A549 (cell line): ENCODE measurements at regions not wholly inside any gene's neighbourhood (a gene's known extent, or its start where the extent isn't known, plus 50 kb on each side); places are given as distances from the start of the nearest gene placed in this dataset.

Experiments
- CTCF ChIP-seq: fragments of >200 bp; sonication (Bioruptor Twin); formaldehyde crosslinking; IDR thresholded peaks from 3 replicates; pipeline ENCODE4 v1.5.1; 2016
- ELK1 ChIP-seq: fragments of 150-350 bp; IDR thresholded peaks from 2 replicates; pipeline ENCODE4 v1.6.1; 2014; ENCODE audit warnings: low read depth, mild to moderate bottlenecking, low read length
- EP300 ChIP-seq, 2 experiments: fragments of >200 bp; sonication (Bioruptor Twin); formaldehyde crosslinking; IDR thresholded peaks; 2 replicates in 1 of 2; 3 replicates in 1 of 2; pipeline ENCODE4 v1.6.1; 2016 to 2017
- HDAC2 ChIP-seq: fragments of 200-600 bp; sonication (generic); IDR thresholded peaks from 2 replicates; pipeline ENCODE4 v1.6.1; 2016
- HOXA7 ChIP-seq: fragments of 250-450 bp; sonication (Bioruptor Pico); IDR thresholded peaks from 2 replicates; pipeline ENCODE4 v1.5.0; 2020; ENCODE audit warnings: mild to moderate bottlenecking, moderate library complexity
- MAFK ChIP-seq: fragments of 450-650 bp; IDR thresholded peaks from 2 replicates; pipeline ENCODE4 v1.6.1; 2014; ENCODE audit not compliant: partially characterized antibody
- PHF8 ChIP-seq: fragments of 200-600 bp; sonication (generic); IDR thresholded peaks from 2 replicates; pipeline ENCODE4 v1.6.1; 2016; ENCODE audit warnings: low read depth, mild to moderate bottlenecking, antibody characterized with exemption, moderate library complexity, borderline replicate concordance
- POLR2A ChIP-seq: IDR thresholded peaks from 2 replicates; pipeline ENCODE4 v1.6.1; 2012; ENCODE audit warnings: mild to moderate bottlenecking, low read length
- RAD21 ChIP-seq, 2 experiments: fragments of >200 bp in 1 of 2; sonication (Bioruptor Twin) in 1 of 2; formaldehyde crosslinking in 1 of 2; IDR thresholded peaks in 1 of 2; conservative IDR thresholded peaks in 1 of 2; 2 replicates in 1 of 2; 3 replicates in 1 of 2; pipeline ENCODE4 v1.6.1; 2012 to 2018; ENCODE audit warnings: inconsistent platforms in 1 of 2
- RCOR1 ChIP-seq: fragments of 150-350 bp; IDR thresholded peaks from 2 replicates; pipeline ENCODE4 v1.6.1; 2014; ENCODE audit warnings: antibody characterized with exemption, low read length, low read depth
- TP53 ChIP-seq: fragments of 250-450 bp; sonication (Bioruptor Pico); IDR thresholded peaks from 2 replicates; pipeline ENCODE4 v1.5.0; 2021; ENCODE audit warnings: mild to moderate bottlenecking, moderate library complexity

GRCh38 chr4:176385601-176386000 is 65.8 kb downstream of the SPCS3 start:
- no peak for TF ChIP-seq CTCF
- TF ChIP-seq MAFK, result no peak
- TF ChIP-seq TP53 (CRISPR knock-in tag), result no peak
- TF ChIP-seq HOXA7 (CRISPR knock-in tag), result no peak
- TF ChIP-seq POLR2A, result no peak
- no peak for TF ChIP-seq RAD21 (conservative IDR thresholded peaks at IDR 0.05 in 1 of 2, IDR thresholded peaks at IDR 0.05 in 1 of 2)
- TF ChIP-seq RCOR1, result no peak
- no peak for TF ChIP-seq EP300 (IDR thresholded peaks at IDR 0.05)
- TF ChIP-seq PHF8, result no peak
- TF ChIP-seq ELK1, result no peak
- no peak for TF ChIP-seq HDAC2
